Liver (tissue), 8 donors: ENCODE measurements at regions not wholly inside any gene's neighbourhood (a gene's known extent, or its start where the extent isn't known, plus 50 kb on each side); places are given as distances from the start of the nearest gene placed in this dataset.

Experiments used
- DNase-seq: peaks from one replicate; pipeline ENCODE4 v3.0.0-alpha.2; 2017; ENCODE audit warnings: low spot score
- H3K27ac ChIP-seq, 2 donors: one replicate each; pipeline ENCODE4 v1.7.0; 2013; ENCODE audit warnings: inconsistent platforms in 2 of 2, low read length in 2 of 2, control low read depth in 1 of 2, low read depth in 1 of 2, mild to moderate bottlenecking in 1 of 2
- H3K27me3 ChIP-seq, 4 donors: one replicate each; pipeline versions ENCODE4 v1.6.1 to v1.7.0; 2013; ENCODE audit warnings: low read length in 3 of 4, inconsistent platforms in 1 of 4, mild to moderate bottlenecking in 1 of 4, moderate library complexity in 1 of 4; ENCODE audit not compliant: control insufficient read depth in 4 of 4, insufficient read depth in 4 of 4
- H3K36me3 ChIP-seq, 4 donors: one replicate each; pipeline versions ENCODE4 v1.6.1 to v1.7.0; 2013; ENCODE audit warnings: low read length in 3 of 4, mild to moderate bottlenecking in 3 of 4, low read depth in 1 of 4, moderate library complexity in 1 of 4; ENCODE audit not compliant: control insufficient read depth in 4 of 4, insufficient read depth in 3 of 4
- H3K4me1 ChIP-seq, 4 donors: one replicate each; pipeline versions ENCODE4 v1.6.1 to v1.7.0; 2013; ENCODE audit warnings: low read length in 3 of 4, mild to moderate bottlenecking in 3 of 4, moderate library complexity in 1 of 4; ENCODE audit not compliant: control insufficient read depth in 4 of 4, insufficient read depth in 4 of 4
- H3K4me3 ChIP-seq, 3 donors: one replicate each; pipeline versions ENCODE4 v1.6.1 to v1.7.0; 2013; ENCODE audit warnings: low read length in 3 of 3, control low read depth in 1 of 3, low read depth in 1 of 3, mild to moderate bottlenecking in 1 of 3
- H3K9ac ChIP-seq, 2 donors: one replicate each; pipeline ENCODE4 v1.7.0; 2013; ENCODE audit warnings: low read length in 2 of 2, mild to moderate bottlenecking in 2 of 2, moderate library complexity in 2 of 2, control low read depth in 1 of 2, low read depth in 1 of 2
- H3K9me3 ChIP-seq, 4 donors: one replicate each; pipeline versions ENCODE4 v1.6.1 to v1.7.0; 2013; ENCODE audit warnings: low read length in 3 of 4; ENCODE audit not compliant: control insufficient read depth in 4 of 4
- CTCF ChIP-seq: fragments of 150-350 bp; IDR thresholded peaks from 2 replicates; pipeline ENCODE4 v1.5.1; 2017; ENCODE audit warnings: improper control_type of control experiment, low read depth, low read length; ENCODE audit not compliant: missing input control
- EGR1 ChIP-seq, 2 donors: IDR thresholded peaks; 2 replicates each; pipeline ENCODE4 v1.6.1; 2016 to 2018; ENCODE audit warnings: antibody characterized with exemption in 2 of 2, low read depth in 2 of 2
- FOXA1 ChIP-seq: IDR thresholded peaks from 2 replicates; pipeline ENCODE4 v1.6.1; 2016; ENCODE audit warnings: antibody characterized with exemption
- FOXA2 ChIP-seq: IDR thresholded peaks from 2 replicates; pipeline ENCODE4 v1.6.1; 2016; ENCODE audit warnings: antibody characterized with exemption
- GABPA ChIP-seq, 2 donors: IDR thresholded peaks in 1 of 2; conservative IDR thresholded peaks in 1 of 2; 2 replicates each; pipeline ENCODE4 v1.6.1; 2016; ENCODE audit warnings: antibody characterized with exemption in 2 of 2, mild to moderate bottlenecking in 1 of 2, moderate library complexity in 1 of 2
- HNF4A ChIP-seq, 2 donors: conservative IDR thresholded peaks; 2 replicates each; pipeline ENCODE4 v1.6.1; 2016; ENCODE audit warnings: antibody characterized with exemption in 2 of 2, mild to moderate bottlenecking in 2 of 2
- HNF4G ChIP-seq: IDR thresholded peaks from 2 replicates; pipeline ENCODE4 v1.6.1; 2016; ENCODE audit warnings: antibody characterized with exemption
- JUND ChIP-seq, 2 donors: IDR thresholded peaks; 2 replicates each; pipeline ENCODE4 v1.6.1; 2016; ENCODE audit warnings: antibody characterized with exemption in 2 of 2
- MAX ChIP-seq: IDR thresholded peaks from 2 replicates; pipeline ENCODE4 v1.6.1; 2016; ENCODE audit warnings: antibody characterized with exemption
- NR2F2 ChIP-seq: IDR thresholded peaks from 2 replicates; pipeline ENCODE4 v1.6.1; 2016; ENCODE audit warnings: antibody characterized with exemption
- RAD21 ChIP-seq, 2 donors: IDR thresholded peaks; 2 replicates each; pipeline ENCODE4 v1.6.1; 2016; ENCODE audit warnings: antibody characterized with exemption in 2 of 2, mild to moderate bottlenecking in 2 of 2
- RXRA ChIP-seq, 2 donors: IDR thresholded peaks; 2 replicates each; pipeline ENCODE4 v1.6.1; 2017 to 2018; ENCODE audit warnings: antibody characterized with exemption in 2 of 2, mild to moderate bottlenecking in 1 of 2
- SP1 ChIP-seq: IDR thresholded peaks from 2 replicates; pipeline ENCODE4 v1.6.1; 2018; ENCODE audit warnings: antibody characterized with exemption, mild to moderate bottlenecking
- TAF1 ChIP-seq: conservative IDR thresholded peaks from 2 replicates; pipeline ENCODE4 v1.6.1; 2016; ENCODE audit warnings: antibody characterized with exemption, mild to moderate bottlenecking
- YY1 ChIP-seq: IDR thresholded peaks from 2 replicates; pipeline ENCODE4 v1.6.1; 2016; ENCODE audit warnings: antibody characterized with exemption, mild to moderate bottlenecking
- ZBTB33 ChIP-seq: IDR thresholded peaks from 2 replicates; pipeline ENCODE4 v1.6.1; 2016; ENCODE audit warnings: antibody characterized with exemption
- WGBS: extraction: QIAGEN DNeasy Blood & Tissue Kit; methylation state at CpG from one replicate; pipeline ENCODE4 v1.1.7; 2013; 5-methylcytosine and 5-hydroxymethylcytosine counted together
- TF ChIP-seq, protein P1 (sequence below): IDR thresholded peaks from 2 replicates; pipeline ENCODE4 v1.6.1; 2016; ENCODE audit warnings: antibody characterized with exemption
- TF ChIP-seq, protein P2 (sequence below): IDR thresholded peaks from 2 replicates; pipeline ENCODE4 v1.6.1; 2016; ENCODE audit warnings: antibody characterized with exemption, mild to moderate bottlenecking
- donor health status: healthy.
- donor health status: healthy.
- donor health status: healthy.
- donor health status: healthy.
- donor health status: healthy.

DNA sequence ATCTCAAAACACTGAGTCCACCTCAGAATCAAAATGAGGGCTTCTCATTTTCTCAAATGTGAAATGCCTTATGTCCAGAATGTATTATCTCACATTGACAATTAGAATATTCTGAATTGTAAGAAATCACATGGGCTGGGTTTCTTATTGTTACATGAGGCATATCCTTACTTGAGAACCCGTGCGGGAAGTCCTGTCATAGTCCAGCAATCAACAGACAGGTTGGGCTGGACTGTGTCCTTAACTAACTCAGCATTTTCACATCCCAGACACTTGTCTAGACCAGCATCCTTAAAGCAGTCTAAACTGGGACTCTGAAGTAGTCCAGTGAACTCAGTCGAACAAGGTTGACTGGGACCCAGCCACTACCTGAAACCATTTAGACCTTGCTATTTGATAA is 267.6 kb downstream of the CETN3 start:
- Histone ChIP-seq H3K4me1 (no peaks in the 10 kb centered on the region), H3K4me3 (no peak overlapping the region), H3K27me3 (no peaks in the 10 kb centered on the region), H3K36me3 (peaks cover 0 to 1% (median 0%) of the 10 kb centered on the region in 4 donors), H3K9ac (no peak overlapping the region), H3K27ac (no peak overlapping the region), H3K9me3 (no peaks in the 10 kb centered on the region)
- no peak for DNase-seq
- TF ChIP-seq SP1 (no peak), TAF1 (no peak), CTCF (no peak), HNF4G (no peak), EGR1 (IDR thresholded peaks at IDR 0.05; ENCODE audit: low read depth in 2 of 2) (no peak), YY1 (no peak), JUND (IDR thresholded peaks at IDR 0.05) (no peak), FOXA1 (no peak), RAD21 (IDR thresholded peaks at IDR 0.05) (no peak), ZBTB33 (no peak), GABPA (IDR thresholded peaks at IDR 0.05 in 1 of 2, conservative IDR thresholded peaks at IDR 0.05 in 1 of 2) (no peak), NR2F2 (no peak), HNF4A (conservative IDR thresholded peaks at IDR 0.05) (no peak), MAX (no peak), FOXA2 (no peak), RXRA (IDR thresholded peaks at IDR 0.05) (no peak)
- TF ChIP-seq, protein P1, sequence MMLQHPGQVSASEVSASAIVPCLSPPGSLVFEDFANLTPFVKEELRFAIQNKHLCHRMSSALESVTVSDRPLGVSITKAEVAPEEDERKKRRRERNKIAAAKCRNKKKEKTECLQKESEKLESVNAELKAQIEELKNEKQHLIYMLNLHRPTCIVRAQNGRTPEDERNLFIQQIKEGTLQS, result no peak
- TF ChIP-seq, protein P2, sequence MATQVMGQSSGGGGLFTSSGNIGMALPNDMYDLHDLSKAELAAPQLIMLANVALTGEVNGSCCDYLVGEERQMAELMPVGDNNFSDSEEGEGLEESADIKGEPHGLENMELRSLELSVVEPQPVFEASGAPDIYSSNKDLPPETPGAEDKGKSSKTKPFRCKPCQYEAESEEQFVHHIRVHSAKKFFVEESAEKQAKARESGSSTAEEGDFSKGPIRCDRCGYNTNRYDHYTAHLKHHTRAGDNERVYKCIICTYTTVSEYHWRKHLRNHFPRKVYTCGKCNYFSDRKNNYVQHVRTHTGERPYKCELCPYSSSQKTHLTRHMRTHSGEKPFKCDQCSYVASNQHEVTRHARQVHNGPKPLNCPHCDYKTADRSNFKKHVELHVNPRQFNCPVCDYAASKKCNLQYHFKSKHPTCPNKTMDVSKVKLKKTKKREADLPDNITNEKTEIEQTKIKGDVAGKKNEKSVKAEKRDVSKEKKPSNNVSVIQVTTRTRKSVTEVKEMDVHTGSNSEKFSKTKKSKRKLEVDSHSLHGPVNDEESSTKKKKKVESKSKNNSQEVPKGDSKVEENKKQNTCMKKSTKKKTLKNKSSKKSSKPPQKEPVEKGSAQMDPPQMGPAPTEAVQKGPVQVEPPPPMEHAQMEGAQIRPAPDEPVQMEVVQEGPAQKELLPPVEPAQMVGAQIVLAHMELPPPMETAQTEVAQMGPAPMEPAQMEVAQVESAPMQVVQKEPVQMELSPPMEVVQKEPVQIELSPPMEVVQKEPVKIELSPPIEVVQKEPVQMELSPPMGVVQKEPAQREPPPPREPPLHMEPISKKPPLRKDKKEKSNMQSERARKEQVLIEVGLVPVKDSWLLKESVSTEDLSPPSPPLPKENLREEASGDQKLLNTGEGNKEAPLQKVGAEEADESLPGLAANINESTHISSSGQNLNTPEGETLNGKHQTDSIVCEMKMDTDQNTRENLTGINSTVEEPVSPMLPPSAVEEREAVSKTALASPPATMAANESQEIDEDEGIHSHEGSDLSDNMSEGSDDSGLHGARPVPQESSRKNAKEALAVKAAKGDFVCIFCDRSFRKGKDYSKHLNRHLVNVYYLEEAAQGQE, result no peak
- WGBS, result 93% methylated on average over 3 of the region's 3 CpGs
